ENCODE measurements at regions not wholly inside any gene's neighbourhood (a gene's known extent, or its start where the extent isn't known, plus 50 kb on each side); places are given as distances from the start of the nearest gene placed in this dataset.
"Not testable (repeated sequence)": the region's sequence is repeated elsewhere in the genome, so short reads cannot be mapped to it uniquely, and the experiment has no call there.

DNA sequence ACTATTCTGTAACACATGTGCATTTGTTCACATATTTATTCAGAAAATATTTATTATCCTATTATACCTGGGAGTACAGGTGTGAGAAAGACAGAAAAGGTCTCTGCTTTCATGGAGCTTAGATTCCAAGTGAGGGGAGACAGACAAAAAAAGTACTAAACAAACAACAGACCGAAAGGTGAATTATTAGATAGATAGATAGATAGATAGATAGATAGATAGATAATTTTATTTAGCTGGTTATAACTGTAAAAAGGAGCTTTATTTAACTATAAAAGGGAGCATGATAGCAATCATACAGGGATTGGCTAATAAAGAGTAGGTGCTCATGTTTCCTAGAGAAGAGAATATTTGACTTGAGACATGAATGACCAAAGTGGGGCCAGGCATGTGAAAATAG, 119.4 kb downstream of the TNFSF18 start:
- DNase-seq = no peak

DNA sequence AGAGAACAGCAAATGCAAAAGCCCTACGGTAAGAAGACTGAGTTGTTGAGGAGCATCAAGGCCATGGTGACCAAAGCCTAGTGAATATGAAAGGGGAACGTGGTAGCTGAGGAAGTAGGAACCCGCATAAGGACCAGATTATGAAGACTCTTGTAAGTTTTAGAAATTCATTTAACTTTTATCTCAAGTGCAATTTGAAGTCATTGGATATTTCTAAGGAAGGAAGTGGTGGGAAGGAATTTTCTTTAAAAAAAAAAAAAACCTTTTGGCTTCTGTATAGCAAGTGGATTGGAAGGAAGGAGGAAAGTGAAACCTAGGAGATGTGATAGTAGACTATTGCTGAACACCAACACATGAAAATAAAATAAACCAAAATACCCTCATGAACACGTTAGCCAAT, 119.0 kb downstream of the TNFSF18 start:
- no peak for DNase-seq

DNA sequence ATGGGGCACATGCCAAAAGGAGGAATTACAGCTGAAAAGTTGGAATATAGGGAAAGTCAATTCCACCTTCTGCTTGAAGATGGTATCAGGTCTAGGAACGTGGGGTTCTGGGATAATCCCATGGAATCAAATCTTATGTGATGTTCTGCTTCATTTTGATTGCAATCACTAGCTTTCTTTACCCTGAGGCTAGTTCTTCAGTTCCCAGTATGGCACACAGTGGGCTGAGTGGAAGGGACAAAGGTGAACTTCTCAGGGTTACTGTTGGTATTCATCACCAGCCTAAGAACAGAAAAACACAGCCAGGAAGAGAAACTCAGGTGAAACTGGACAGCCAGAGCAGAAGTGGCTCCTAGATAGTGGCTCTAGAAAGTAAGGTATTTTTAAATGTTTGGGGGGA, 117.8 kb downstream of the TNFSF18 start:
- no peak for DNase-seq

DNA sequence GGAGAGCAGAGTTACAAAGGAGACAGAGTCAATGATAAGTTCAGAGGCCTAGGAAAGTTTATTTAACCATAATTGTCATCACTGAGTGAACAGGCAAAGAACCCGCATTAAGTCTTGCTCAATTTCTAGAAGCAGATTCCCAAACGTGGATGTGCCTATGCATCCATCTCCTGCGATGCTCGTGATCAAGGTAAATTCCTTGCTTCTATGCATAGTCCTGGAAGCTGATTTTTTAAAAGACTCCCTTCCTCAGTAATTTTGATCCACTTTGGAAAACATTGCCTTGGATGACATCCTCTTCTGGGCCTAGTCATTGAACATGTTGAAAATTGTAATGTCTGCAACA, 116.4 kb downstream of the TNFSF18 start:
- DNase-seq = no peak

DNA sequence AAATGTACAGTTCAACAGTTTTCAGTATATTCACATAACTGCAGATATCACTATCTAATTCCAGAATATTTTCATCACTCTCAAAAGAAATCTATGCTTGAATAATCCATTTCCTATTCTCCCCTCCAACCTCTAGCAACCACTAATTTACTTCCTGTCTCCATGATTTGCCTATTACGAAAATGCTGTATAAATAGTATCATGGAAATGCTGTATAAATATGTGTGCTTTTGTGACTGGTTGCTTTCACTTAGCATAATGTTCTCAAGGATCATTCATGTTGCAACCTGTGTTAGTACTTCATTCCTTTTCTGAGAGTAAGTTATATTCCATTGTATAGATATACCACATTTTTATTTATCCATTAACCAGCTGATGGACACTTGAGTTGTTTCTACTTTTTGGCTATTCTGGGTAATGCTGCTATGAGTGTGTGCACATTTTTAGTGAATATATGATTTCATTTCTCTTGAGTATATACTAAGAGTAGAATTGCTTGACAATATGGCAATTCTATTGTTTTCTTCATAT, 115.6 kb downstream of the TNFSF18 start:
- no peak for DNase-seq

DNA sequence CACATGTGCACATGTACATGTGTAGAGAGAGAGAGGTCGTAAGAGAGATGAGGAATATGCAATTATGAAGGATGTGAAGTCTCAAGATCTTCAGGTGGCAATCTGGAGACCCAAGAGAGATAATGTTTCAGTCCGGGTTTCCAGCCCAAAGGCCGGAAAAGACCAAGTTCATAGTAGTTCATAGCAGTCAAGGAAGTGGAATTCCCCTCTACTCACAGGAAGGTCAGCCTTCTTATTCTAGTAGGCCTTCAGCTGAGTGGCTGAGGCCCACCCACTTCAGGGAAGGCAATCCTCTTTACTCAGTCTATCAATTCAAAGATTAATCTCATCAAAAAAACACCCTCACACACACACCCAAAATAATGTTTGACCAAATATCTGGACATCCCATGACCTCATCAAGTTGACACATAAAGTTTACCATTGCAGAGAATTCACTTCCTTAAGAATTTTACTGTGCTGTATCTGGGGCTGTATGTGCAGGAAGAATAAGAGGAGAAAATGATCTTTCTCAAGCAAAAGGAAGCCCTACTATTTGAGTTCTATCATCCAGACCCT, 114.6 kb downstream of the TNFSF18 start:
- DNase-seq = no peak

DNA sequence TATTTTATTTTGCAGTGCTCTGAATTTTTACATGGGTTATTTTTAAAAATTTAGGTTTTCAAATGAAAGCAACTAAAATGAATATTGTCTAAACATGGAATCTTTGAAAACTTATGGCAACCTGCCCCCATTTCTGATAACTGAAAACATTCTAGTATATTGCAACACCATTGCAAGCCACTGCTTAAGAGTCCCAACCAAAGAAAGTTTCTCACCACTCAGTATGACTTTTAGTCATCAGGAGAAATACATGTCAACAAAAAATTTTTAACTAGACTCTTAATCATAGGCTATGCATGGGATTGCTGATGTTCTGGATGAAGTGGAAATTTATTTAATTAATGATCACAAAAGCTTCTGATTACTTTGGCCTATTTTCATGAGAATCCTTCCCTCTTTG, 112.1 kb downstream of the TNFSF18 start:
- no peak for DNase-seq

DNA sequence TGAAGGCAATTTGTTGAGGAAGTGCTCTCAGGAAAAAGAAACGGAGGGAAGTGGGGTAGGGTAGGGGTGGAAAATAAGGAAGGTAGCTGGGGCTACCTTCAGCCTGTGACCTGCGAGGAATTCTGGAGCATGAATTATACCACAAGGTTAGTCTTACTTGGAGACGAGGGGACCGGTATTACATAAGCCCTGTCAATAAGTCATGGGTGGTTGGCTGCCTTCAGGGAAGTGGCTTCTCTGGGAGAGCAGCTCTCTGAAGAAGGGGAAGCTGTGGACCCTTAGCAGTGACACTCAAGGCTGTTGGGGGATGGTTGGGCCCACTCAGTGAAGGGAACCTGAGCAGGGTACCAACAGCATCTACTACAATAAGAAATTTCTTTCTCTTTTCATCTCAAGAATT, 111.3 kb downstream of the TNFSF18 start:
- no peak for DNase-seq

DNA sequence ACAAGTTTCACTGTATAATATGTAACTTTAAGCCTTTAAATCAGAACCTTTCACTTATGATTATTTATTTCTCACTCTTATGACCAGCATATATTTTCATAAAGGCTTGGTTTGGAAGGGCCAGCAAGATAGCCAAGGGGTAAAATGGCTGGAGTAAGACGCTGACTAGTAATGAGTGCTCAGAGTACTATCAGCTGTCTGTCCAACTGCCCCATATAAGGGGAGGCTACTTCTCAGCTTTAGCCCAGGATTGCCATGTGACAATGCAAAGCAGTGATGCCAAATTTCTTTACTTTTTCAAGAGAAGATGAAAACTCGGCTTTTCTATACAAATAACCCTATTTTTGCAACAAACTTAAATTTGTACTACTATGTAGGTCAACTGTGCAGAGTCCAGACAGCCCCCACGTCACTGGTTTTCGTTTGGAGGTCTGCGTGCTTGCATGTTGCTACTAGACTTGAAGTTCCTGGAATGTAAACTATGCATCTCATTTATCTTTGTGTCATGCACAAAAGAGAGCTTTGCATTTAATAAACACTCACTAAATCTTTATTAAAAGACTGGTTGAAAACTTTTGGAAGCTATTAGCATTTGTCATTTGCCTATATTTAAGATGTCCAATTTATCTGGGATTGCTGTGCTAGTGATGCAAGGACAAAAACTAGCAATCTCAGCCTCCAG, 110.4 kb downstream of the TNFSF18 start:
- no peak for DNase-seq

DNA sequence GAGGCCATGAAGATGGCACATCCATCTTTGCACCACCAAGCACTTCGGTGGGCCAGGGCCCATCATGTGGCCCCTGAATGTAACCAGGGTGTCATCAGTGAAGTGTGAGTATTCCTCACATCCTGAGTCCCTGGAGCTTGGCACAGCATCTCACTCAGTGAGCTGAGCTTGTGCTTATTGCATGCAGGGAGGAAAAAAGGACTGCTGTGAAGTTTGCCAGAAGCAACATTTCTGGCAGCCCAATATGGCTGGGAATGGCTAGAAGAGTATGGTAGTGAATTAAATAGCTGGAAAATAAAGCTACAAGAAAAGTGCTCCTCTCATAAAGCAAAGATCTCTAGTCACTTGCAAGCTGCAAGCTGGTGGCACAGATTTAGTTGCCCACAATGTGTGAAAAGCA, 109.3 kb downstream of the TNFSF18 start:
- DNase-seq = no peak

DNA sequence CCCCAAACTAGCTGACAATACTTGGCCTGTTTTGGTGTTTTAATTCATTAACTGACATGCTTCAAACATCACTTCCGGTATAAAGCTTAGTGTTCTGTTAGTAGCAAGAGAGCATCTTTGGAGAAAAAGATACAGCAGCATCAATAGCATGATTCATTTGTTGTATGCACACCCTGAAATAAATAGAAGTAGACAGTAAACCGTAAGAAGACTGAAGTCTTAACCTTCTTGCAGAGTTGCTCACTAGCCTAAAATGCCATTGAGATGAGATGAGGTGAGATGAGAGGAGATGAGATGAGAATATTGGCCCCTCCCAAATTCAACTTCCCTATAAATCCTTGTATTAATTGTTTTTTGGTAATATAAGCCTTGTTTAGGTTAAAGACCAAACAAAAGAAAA, 108.8 kb downstream of the TNFSF18 start:
- no peak for DNase-seq

DNA sequence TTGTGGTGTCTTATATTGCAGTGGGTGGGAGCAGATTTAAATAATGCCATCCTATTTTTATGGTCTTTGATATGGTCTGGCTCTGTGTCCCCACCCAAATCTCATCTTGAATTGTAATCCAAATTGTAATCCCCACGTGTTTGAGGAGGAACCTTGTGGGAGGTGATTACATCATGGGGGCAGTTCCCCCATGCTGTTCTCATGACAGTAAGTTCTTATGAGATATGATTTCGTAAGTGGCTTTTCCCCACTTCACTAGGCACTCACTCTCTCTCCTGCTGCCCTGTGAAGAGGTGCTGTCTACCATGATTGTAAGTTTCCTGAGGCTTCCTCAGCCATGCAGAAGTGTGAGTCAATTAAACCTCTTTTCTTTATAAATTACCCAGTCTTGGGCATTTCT, 107.6 kb downstream of the TNFSF18 start:
- DNase-seq = not testable (repeated sequence)

DNA sequence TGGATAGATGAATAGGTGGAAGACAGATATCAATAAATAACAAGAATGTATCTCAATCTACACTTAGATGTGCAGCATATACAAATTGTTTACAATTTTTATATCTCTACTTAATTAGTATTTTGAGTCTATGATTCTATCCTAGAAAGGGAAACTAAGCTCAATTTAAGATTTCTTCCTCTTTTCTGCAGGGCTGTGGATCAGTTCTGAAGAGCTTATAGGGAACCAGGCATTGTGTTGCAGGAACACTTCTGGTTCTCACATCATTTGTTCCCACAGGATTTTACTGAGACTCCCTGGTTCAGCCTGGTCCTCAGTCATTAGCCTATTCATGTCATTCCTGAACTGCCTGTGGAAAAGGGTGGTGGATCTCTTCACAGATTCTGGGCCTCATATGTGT, 105.8 kb downstream of the TNFSF18 start:
- DNase-seq = no peak

DNA sequence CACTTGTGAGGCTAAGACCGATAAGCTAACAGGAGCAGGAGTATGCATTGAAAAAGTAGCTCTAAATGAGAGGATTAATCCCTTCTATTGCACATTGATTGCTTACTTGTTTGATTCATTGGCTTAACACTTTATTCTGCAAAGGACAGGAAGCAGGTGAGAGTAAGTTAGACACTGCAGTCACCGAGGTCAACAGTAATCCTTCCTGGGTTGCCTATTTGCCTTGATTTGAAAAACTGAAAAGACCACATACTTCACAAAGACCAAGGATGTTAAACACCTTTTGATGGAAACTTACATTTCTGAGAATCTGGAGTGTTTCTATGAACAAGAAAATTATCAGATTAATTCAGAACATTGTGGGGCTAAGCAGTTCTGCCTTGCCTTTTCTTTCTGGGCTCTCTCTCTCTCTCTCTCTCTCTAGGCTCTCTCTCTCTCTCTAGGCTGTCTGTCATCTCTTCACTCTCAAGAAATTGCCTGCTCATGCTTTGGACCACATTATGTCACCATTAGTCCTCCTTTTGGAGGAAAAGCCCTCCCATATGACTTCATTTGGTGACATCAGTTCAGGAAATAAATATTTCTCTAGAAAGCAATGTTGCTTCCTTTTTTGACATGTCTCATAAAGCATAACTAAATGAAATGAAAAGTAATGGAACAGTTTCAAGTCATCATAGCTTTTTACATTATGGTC, 103.8 kb downstream of the TNFSF18 start:
- DNase-seq = no peak

DNA sequence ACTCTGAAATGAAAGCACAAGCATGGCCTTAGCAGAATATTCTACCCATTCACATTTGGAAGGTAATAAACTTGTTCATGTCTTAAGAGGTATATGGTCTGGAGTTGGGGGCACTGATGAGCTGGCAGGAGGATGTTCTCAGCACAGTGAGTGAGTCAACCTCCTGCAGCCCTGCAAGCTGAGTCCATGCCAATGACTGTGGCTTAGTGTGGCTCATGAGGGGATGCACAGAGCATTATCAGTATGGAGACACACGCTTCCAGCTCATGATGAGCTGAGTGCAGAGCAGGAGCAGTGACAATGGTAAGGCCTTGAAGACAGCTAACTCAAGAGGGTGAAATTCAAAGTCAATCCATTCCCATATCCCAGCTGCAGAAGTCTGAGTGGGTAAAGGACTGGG, 102.3 kb downstream of the TNFSF18 start:
- DNase-seq = no peak

DNA sequence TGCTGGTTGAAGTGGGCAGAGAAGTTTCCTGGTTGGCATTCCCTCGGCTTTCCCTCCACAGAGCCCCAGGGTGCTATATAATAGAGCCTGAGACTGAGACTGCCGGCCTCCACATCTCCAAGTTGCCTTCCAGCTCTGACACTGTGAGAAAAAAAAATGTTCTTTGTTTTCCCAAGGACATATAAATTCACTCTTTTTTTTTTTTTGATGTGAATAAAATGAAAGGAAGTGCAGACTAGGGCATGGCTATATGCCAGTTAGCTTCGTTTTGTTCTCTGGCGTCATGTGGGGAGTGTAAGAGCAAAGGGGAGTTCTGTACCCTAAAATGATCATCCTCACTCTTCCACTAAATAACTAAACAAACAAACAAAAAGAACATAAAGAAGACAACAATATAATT, 101.6 kb downstream of the TNFSF18 start:
- no peak for DNase-seq

DNA sequence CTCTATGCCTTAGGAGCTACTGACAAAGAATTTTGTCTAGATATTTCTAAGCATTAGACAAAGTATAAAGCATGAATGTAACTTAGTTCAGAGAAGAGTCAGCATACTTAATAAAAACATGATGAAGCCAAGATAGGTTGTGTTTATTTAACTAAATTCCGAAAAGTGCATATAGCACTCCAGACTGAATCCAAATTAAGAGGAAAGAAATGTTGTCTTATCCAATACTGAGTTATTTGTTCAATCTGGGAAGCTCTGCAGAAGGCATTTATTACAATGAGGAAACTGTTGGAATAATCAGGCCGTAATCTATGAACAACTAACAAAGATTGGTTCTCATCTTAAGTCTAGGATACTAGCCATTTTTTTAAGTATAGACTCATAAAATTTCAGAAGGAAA, 100.2 kb downstream of the TNFSF18 start:
- no peak for DNase-seq

DNA sequence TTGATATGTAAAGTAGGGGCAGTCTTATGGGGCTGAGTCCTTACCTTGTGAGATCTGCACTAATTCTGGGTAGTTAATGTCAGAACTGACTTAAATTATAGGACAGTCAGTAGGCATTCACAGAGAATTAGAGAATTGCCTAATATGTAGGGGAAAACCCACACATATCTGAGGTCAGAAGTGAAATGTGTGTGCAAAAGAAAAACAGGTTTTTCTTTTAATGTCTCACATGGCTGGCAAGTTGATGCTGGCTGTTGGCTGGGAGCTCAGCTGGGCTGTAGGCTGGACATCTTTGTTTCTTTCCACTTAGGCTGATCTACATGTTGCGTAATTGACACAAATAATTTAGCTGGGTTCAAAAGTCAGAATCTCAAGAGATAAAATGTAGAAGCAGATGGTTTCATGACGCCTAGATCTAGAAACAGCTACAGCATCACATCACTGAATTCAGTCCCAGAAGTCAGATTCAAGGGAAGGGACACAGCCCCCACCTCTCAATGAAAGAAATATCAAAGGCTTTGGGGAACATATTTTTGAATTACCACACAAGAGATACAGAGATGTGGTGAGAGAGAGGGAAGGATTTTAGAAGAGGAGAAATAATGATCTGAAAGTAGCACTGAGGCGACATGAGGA, 98.9 kb downstream of the TNFSF18 start:
- DNase-seq = no peak

DNA sequence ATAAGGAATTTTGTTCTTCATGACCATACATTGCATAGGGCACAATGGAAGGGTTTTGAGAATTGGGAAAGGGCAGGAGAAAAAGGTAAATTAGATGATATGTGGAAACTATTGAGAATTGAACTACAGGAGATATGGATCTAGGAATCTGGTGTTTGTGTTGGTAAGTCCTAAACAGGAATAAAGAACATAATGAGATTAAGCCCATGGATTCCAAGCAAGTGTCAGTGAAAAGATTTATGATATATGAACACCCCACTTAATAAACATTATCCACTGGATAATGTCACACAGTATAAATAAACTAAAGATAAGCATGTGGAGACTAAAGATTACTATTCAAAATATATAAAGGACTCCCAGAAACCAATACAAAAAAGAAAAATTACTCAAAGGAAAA, 98.2 kb downstream of the TNFSF18 start:
- no peak for DNase-seq

DNA sequence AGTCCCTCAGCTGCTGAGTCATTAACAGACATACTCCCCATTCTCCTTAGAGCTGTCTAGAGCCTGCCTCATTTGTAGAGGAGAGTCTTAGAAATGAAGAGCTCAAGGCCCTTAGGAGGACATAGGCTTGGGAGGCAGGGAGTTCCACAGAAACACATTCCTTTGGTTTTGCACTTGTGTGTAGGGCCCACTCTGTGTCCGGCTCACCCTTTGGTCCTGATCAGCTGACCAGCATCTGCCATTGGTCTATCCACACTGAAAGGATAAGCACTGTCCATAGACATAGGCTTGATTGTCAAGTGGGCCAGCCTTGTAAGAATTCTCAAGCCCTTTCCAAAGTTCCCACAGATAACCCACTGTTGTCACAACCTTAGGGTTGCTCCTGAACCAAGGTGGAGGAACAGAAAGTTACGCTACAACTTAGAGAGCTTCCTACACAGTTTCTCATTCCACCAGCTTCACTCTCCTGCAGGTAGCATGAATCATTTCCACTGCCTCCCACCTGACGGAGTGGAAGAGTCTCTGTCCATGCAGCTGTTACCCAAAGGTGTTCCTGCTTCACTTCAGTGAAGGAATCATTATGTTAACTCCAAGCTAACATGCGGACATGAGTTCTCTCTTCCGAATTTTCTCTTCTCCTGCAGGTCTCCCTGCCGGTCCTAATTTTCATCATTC, 96.1 kb downstream of the TNFSF18 start:
- DNase-seq = no peak

DNA sequence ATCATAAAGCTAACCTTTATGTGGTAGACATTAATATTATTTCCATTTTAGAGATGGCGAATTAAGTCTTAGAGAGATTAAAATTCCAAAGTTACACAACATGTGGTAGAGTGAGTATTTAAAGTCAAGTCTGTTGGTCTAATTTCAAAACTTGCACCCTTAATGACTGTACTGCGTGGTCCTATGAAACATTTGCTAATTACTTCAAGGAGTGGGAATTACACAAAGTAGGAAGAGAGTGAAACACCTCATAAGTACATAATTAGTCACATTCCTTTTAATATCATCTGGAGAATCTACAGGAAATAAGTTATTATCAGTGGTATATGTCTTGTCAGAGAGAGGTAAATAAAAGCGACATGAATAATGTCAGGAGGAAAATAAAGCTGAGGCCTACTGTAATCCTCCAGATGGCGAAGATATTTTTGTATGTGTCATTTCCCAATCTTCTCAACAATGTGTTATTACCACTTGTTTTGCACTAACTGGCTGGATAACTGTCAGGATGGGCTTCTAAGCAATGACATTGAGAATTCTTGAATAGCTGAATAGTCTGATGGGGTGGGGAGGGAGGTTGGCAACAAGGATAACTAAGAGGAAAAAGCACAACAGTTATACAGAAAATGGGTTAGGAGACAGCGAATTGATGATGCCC, 95.5 kb downstream of the TNFSF18 start:
- no peak for DNase-seq

DNA sequence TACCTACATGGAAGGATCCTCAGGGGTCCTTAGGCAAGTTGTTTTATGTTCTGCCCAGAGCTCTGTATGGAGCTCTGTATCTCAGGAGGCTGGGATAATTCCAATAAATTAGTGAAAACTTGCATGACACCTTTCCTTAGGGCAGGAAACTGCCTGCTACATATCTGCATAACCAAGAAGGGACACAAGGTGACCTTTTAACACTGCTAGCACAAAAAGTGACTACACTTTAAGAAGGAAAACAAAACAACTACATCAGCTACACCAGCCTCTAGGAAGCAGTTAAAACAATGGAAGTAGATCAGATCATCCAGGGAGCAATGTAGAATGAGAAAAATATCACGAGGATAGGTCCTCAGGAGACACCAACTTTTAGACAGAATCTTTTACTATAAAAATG, 93.9 kb downstream of the TNFSF18 start:
- no peak for DNase-seq

DNA sequence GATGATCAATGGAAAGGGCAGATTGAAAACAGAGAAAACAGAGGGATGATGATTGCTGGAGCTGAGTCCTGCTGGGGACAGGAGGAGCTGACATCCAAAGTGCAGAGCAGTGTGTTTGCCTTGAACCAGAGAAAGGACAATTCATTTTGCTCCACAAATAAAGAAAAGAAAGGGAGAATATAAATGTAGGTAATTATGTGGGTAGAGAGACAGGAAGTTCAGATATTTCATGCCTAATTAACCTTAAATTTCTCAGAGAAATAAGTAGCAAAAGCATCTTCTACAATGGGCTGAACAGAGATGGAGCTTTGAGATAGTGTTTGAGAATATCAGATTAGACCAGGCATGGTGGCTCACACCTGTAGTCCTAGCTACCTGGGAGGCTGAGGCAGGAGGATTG, 93.2 kb downstream of the TNFSF18 start:
- no peak for DNase-seq

All from kidney glomerular epithelial cell (primary cell).